GM12892 (cell line): ENCODE measurements at regions not wholly inside any gene's neighbourhood (a gene's known extent, or its start where the extent isn't known, plus 50 kb on each side); places are given as distances from the start of the nearest gene placed in this dataset.

Experiments
- DNase-seq: peaks from one replicate; pipeline ENCODE4 v3.0.0; 2011; ENCODE audit not compliant: insufficient read length
- FAIRE-seq: peaks from 2 replicates; lab custom pipeline; 2011; peaks lifted over from hg19 to GRCh38; lab: Jason Lieb, UNC
- POLR2A ChIP-seq: IDR thresholded peaks from 2 replicates; pipeline ENCODE4 v1.6.1; 2011; ENCODE audit warnings: low read depth, low read length, control low read depth
- POLR2AphosphoS5 ChIP-seq: IDR thresholded peaks from 2 replicates; pipeline ENCODE4 v1.6.1; 2011; ENCODE audit warnings: low read depth, low read length, control low read depth
- TAF1 ChIP-seq: IDR thresholded peaks from 2 replicates; pipeline ENCODE4 v1.6.1; 2011; ENCODE audit warnings: low read depth, mild to moderate bottlenecking, control low read depth, low read length, borderline replicate concordance

- DNase-seq (no peak), FAIRE-seq (no peak)
- no peak for TF ChIP-seq POLR2AphosphoS5
- no peak for TF ChIP-seq POLR2A
- TF ChIP-seq TAF1 = no peak
Measured at GRCh38 chr16:85208643-85209520, 96.6 kb upstream of the CIBAR2 start.

DNA sequence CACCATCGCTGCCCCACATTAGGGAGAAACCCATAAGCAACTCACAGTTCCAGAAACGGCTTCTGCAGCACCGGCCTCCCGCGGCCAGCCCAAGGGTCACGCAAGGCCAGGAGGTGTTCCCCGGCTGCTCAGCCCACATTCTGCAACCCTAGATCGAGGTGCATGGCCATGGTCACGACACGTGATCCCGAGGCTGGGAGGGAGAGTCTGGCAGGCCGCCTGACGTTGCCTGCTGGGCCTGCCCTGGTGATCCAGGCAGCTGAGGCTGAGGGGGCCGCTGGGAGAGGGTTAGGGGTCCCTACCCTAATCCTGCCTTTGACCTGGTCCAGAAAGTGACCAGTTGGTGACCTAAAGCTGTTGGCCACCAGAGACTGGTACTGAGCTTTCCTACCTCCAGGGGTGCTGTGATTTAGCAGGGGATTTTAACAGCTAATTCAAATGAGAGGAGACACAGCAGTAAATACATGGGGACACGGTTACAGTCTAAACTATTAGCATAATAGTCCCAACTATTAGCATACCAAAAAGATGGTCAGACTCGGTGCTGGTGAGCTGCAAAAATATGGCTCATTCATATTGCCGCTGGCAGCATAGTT is 97.4 kb upstream of the CIBAR2 start:
- TF ChIP-seq POLR2AphosphoS5 (no peak), TAF1 (no peak), POLR2A (no peak)
- DNase-seq (no peak), FAIRE-seq (no peak)

DNA sequence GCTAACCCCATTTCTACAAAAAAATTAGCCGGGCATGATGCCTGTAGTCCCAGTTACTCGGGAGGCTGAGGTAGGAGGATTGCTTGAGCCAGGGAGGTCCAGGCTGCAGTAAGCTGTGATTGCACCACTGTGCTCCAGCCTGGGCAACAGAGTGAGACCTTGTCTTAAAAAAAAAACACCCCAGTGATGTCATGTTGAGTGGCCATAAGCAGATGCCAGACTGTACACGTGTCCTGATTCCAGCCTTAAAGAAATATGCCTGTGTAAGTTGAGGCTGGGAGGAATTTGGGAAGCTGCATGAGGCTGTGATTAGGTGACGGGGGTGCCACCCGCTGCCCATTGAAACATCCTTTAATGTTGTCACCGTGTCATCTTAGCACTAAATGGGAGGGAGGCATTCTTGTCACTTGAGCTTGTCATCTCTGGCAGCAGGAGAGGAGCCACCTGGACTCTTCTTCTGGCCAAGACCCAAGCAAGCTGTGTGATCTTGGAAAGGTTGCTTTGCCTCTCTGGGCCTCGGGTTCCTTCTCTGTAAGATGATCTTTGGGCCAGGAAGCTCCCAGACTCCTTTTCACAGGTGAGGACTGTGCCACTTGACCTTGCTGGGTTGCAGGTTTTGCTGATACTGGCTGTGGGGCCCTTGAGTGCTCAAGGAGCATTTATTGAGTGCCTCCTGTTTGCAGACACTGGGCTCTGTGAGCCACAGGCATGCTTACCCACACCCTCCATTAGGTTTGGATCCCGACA is 98.3 kb upstream of the CIBAR2 start:
- no peak for DNase-seq
- TF ChIP-seq TAF1 = no peak
- no peak for TF ChIP-seq POLR2AphosphoS5
- TF ChIP-seq POLR2A = no peak
- FAIRE-seq = no peak

DNA sequence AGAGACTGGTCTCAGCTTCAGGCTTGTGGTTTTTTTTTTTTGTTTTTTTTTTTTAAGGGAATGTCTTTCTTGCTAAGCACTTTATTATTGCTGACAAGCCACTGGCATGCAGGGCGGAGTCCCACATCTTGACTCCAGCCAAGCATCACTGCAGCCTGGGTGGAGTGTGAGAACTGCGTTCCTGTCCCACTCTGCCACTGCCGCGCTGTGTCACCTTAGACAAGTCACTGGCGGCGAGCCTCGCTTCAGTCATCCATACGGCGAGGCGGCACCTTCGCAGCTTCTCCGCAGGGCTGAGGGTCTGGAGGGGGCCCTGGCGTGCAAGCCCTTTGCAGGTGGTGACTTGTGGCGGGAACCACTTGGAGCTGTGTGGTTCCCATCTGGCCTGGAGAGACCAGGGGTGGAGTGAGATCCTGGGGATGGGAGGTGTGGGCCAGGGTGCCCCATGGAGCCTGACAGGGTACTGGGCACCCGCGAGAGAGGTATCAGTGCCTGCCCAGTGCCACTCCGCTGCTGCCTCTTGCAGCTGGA is 99.1 kb upstream of the CIBAR2 start:
- no peak for TF ChIP-seq POLR2AphosphoS5
- TF ChIP-seq TAF1 = no peak
- no peak for TF ChIP-seq POLR2A
- no peak for FAIRE-seq
- no peak for DNase-seq

GRCh38 chr16:85213926-85214675 is 101.8 kb upstream of the CIBAR2 start:
- no peak for TF ChIP-seq POLR2AphosphoS5
- TF ChIP-seq POLR2A = no peak
- TF ChIP-seq TAF1 = no peak
- FAIRE-seq = no peak

GRCh38 chr16:85215478-85216118 is 103.3 kb upstream of the CIBAR2 start:
- TF ChIP-seq TAF1 (no peak), POLR2AphosphoS5 (no peak), POLR2A (no peak)
- no peak for DNase-seq
- FAIRE-seq = no peak

More at GRCh38 chr16:85213926-85214675, 101.8 kb upstream of the CIBAR2 start:
- DNase-seq = no peak

- FAIRE-seq (no peak), DNase-seq (no peak)
- TF ChIP-seq TAF1 = no peak
- no peak for TF ChIP-seq POLR2A
- TF ChIP-seq POLR2AphosphoS5 = no peak
Measured at GRCh38 chr16:85216522-85217375, 104.5 kb upstream of the CIBAR2 start.

- DNase-seq (no peak), FAIRE-seq (no peak)
- TF ChIP-seq POLR2A (no peak), TAF1 (no peak), POLR2AphosphoS5 (no peak)
Measured at GRCh38 chr16:85220125-85220839, 108.0 kb upstream of the CIBAR2 start.

- no peak for TF ChIP-seq POLR2AphosphoS5
- no peak for TF ChIP-seq POLR2A
- no peak for TF ChIP-seq TAF1
- no peak for FAIRE-seq
- no peak for DNase-seq
Measured at GRCh38 chr16:85220964-85221731, 108.9 kb upstream of the CIBAR2 start.
